Endothelial cell of umbilical vein (primary cell): ENCODE measurements at regions not wholly inside any gene's neighbourhood (a gene's known extent, or its start where the extent isn't known, plus 50 kb on each side); places are given as distances from the start of the nearest gene placed in this dataset.

Experiments
- BruUV-seq: library from RNA; stranded (reverse); fragments of 400-500 nt; replicated peaks from 2 replicates; lab custom pipeline; 2021; lab: Mats Ljungman, UMichigan
- CTCF ChIA-PET: fragments of 300-600, 350-600 bp; sonication (Branson Sonifier 250); formaldehyde crosslinking; loops from one replicate; lab custom pipeline; 2021; ENCODE audit warnings: antibody characterized with exemption, inconsistent platforms; lab: Charles Lee
- POLR2A ChIA-PET: fragments of 300-600, 350-600 bp; sonication (Branson Sonifier 250); formaldehyde crosslinking; loops from one replicate; lab custom pipeline; 2021; ENCODE audit warnings: antibody characterized with exemption, inconsistent platforms; lab: Charles Lee
- DNase-seq: peaks from one replicate; pipeline ENCODE4 v3.0.0-alpha.2; 2011; ENCODE audit warnings: low read depth, low spot score
- FAIRE-seq: peaks from 2 replicates; lab custom pipeline; 2011; peaks lifted over from hg19 to GRCh38; lab: Jason Lieb, UNC
- H2AFZ ChIP-seq: 2 replicates; pipeline ENCODE4 v1.6.0; 2012; ENCODE audit warnings: low read depth, low read length, control low read depth, inconsistent platforms
- H3K27ac ChIP-seq: 2 replicates; pipeline ENCODE4 v1.5.1; 2011; ENCODE audit warnings: low read depth, mild to moderate bottlenecking, control low read depth, low read length, moderate library complexity; ENCODE audit not compliant: insufficient read depth
- H3K27me3 ChIP-seq, 2 experiments: 2 replicates each; pipeline versions ENCODE4 v1.6.0 to v1.6.1; 2011; ENCODE audit warnings: low read length in 2 of 2, mixed read lengths in 1 of 2; ENCODE audit not compliant: control insufficient read depth in 2 of 2, insufficient read depth in 2 of 2
- H3K36me3 ChIP-seq, 2 experiments: 2 replicates in 1 of 2; 3 replicates in 1 of 2; pipeline ENCODE4 v1.5.1; 2011; ENCODE audit warnings: low read length in 2 of 2, mild to moderate bottlenecking in 1 of 2, moderate library complexity in 1 of 2; ENCODE audit not compliant: control insufficient read depth in 2 of 2, insufficient read depth in 2 of 2; ENCODE audit errors: extremely low read depth in 1 of 2
- H3K4me1 ChIP-seq: 3 replicates; pipeline ENCODE4 v1.5.1; 2011; ENCODE audit warnings: mild to moderate bottlenecking, low read length; ENCODE audit not compliant: control insufficient read depth, insufficient read depth; ENCODE audit errors: extremely low read depth
- H3K4me2 ChIP-seq: 2 replicates; pipeline ENCODE4 v1.6.1; 2011; ENCODE audit warnings: low read length, control low read depth, mixed read lengths; ENCODE audit not compliant: insufficient read depth
- H3K4me3 ChIP-seq, 3 experiments: fragments of 200-600 bp in 1 of 3; sonication (generic), shearing (Covaris generic) in 1 of 3; replicated peaks in 1 of 3; 2 replicates each; pipeline ENCODE4 v1.5.1; 2011 to 2016; ENCODE audit warnings: control low read depth in 3 of 3, low read length in 3 of 3, mild to moderate bottlenecking in 2 of 3, inconsistent platforms in 1 of 3, low read depth in 1 of 3, moderate library complexity in 1 of 3; ENCODE audit not compliant: insufficient read depth in 1 of 3
- H3K79me2 ChIP-seq: 2 replicates; pipeline ENCODE4 v1.6.0; 2012; ENCODE audit warnings: low read length, inconsistent platforms; ENCODE audit not compliant: control insufficient read depth, insufficient read depth
- H3K9ac ChIP-seq: replicated peaks from 2 replicates; pipeline ENCODE3; 2011; ENCODE audit warnings: low read length, control low read depth; ENCODE audit not compliant: insufficient read depth; ENCODE audit errors: extremely low read depth
- H3K9me1 ChIP-seq: replicated peaks from 3 replicates; pipeline ENCODE4 v1.6.0; 2011; ENCODE audit warnings: mild to moderate bottlenecking, low read length; ENCODE audit not compliant: control insufficient read depth, insufficient read depth; ENCODE audit errors: extremely low read depth
- H3K9me3 ChIP-seq: replicated peaks from 2 replicates; pipeline ENCODE4 v1.5.1; 2012; ENCODE audit warnings: low read length, inconsistent platforms; ENCODE audit not compliant: control insufficient read depth, insufficient read depth
- H4K20me1 ChIP-seq: replicated peaks from 2 replicates; pipeline ENCODE3; 2011; ENCODE audit warnings: mild to moderate bottlenecking, low read length; ENCODE audit not compliant: control insufficient read depth, insufficient read depth; ENCODE audit errors: extremely low read depth
- EZH2 ChIP-seq: IDR thresholded peaks from 2 replicates; pipeline ENCODE4 v1.6.1; 2012; ENCODE audit warnings: borderline replicate concordance, low read depth, mild to moderate bottlenecking, moderate library complexity, low read length, inconsistent platforms; ENCODE audit not compliant: severe bottlenecking
- FOS ChIP-seq: IDR thresholded peaks from 2 replicates; pipeline ENCODE4 v1.6.1; 2011; ENCODE audit warnings: mild to moderate bottlenecking, low read length, moderate library complexity, borderline replicate concordance; ENCODE audit not compliant: insufficient read depth
- GATA2 ChIP-seq: IDR thresholded peaks from 2 replicates; pipeline ENCODE4 v1.7.0; 2011; ENCODE audit warnings: low read depth, mild to moderate bottlenecking, moderate library complexity, mixed read lengths, low read length; ENCODE audit not compliant: insufficient read length, insufficient read depth
- JUN ChIP-seq: IDR thresholded peaks from 2 replicates; pipeline ENCODE4 v1.6.1; 2011; ENCODE audit warnings: borderline replicate concordance, low read depth; ENCODE audit not compliant: insufficient read length, insufficient read depth
- MYC ChIP-seq: IDR thresholded peaks from one replicate; pipeline ENCODE4 v1.6.1; 2011; ENCODE audit warnings: mild to moderate bottlenecking, low read depth, low read length
- POLR2A ChIP-seq: IDR thresholded peaks from 2 replicates; pipeline ENCODE4 v1.6.1; 2012; ENCODE audit warnings: low read depth, mild to moderate bottlenecking, control low read depth, low read length
- dilution Hi-C: fragments of 300-500 bp; cut with MboI; formaldehyde crosslinking; loops from one replicate; pipeline ENCODE4 v1.15.0; 2019; ENCODE audit warnings: low sequenced_read_pairs; ENCODE audit not compliant: extremely low pct_ligation_motif_present
- intact Hi-C: fragments of 100-400 bp; cut with micrococcal nuclease; formaldehyde crosslinking; loops from one replicate; pipeline ENCODE4 v1.10.0; 2022
- TF ChIP-seq, protein P1 (sequence below): IDR thresholded peaks from 2 replicates; pipeline ENCODE4 v1.6.1; 2011; ENCODE audit not compliant: insufficient read depth, insufficient read length
- TF ChIP-seq, protein P2 (sequence below), 2 donors: IDR thresholded peaks; 1 replicate in 1 of 2; 2 replicates in 1 of 2; pipeline ENCODE4 v1.5.1; 2011; ENCODE audit warnings: low read length in 2 of 2, mild to moderate bottlenecking in 2 of 2, moderate library complexity in 2 of 2, control low read depth in 1 of 2, inconsistent platforms in 1 of 2, low read depth in 1 of 2; ENCODE audit not compliant: insufficient read depth in 1 of 2; ENCODE audit errors: extremely low read depth in 1 of 2

DNA sequence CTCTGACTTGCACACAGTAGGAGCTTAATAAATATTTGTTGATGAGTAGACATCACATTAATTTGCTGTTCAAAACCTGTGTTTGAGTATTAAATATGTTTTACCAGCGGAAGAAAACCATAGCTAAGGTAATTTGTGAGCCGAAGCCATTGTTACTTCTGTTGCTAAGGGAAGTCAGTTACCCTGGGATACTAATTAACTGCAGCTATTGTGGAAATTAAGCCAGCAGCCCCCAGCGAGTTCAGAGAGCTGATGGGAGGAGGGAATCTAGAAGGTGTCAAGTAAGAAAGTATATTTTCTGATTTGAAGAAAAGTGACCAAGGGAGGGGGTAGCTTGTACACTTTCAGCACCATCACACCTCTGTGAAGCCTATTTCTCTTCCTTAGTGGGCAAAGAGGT lies 76.7 kb upstream of the IGSF1 start:
- Histone ChIP-seq H3K9ac (no peak overlapping the region), H3K9me1 (no peaks in the 10 kb centered on the region), H4K20me1 (no peaks in the 10 kb centered on the region), H3K79me2 (no peaks in the 10 kb centered on the region), H3K27me3 (no peaks in the 10 kb centered on the region), H3K4me2 (no peak overlapping the region), H3K4me3 (no peak overlapping the region), H3K27ac (no peak overlapping the region), H3K9me3 (no peaks in the 10 kb centered on the region), H3K36me3 (no peaks in the 10 kb centered on the region), H2AFZ (no peak overlapping the region), H3K4me1 (no peaks in the 10 kb centered on the region)
- FAIRE-seq (no peak), DNase-seq (no peak)
- intact Hi-C loops (no loop called here), dilution Hi-C loops (no loop called here)
- TF ChIP-seq JUN, result no peak
- TF ChIP-seq POLR2A, result no peak
- no peak for TF ChIP-seq MYC
- TF ChIP-seq, protein P1, sequence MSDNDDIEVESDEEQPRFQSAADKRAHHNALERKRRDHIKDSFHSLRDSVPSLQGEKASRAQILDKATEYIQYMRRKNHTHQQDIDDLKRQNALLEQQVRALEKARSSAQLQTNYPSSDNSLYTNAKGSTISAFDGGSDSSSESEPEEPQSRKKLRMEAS, result no peak
- no peak for TF ChIP-seq EZH2
- TF ChIP-seq, protein P2, sequence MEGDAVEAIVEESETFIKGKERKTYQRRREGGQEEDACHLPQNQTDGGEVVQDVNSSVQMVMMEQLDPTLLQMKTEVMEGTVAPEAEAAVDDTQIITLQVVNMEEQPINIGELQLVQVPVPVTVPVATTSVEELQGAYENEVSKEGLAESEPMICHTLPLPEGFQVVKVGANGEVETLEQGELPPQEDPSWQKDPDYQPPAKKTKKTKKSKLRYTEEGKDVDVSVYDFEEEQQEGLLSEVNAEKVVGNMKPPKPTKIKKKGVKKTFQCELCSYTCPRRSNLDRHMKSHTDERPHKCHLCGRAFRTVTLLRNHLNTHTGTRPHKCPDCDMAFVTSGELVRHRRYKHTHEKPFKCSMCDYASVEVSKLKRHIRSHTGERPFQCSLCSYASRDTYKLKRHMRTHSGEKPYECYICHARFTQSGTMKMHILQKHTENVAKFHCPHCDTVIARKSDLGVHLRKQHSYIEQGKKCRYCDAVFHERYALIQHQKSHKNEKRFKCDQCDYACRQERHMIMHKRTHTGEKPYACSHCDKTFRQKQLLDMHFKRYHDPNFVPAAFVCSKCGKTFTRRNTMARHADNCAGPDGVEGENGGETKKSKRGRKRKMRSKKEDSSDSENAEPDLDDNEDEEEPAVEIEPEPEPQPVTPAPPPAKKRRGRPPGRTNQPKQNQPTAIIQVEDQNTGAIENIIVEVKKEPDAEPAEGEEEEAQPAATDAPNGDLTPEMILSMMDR (IDR thresholded peaks at IDR 0.05; ENCODE audit: extremely low read depth in 1 of 2, insufficient read depth in 1 of 2, low read depth in 1 of 2, low read length in 2 of 2), result no peak
- TF ChIP-seq GATA2, result no peak
- no peak for TF ChIP-seq FOS
- no TSS peak for BruUV-seq
- POLR2A ChIA-PET, result no interaction called here
- CTCF ChIA-PET, result no interaction called here
